ENCODE measurements at regions not wholly inside any gene's neighbourhood (a gene's known extent, or its start where the extent isn't known, plus 50 kb on each side); places are given as distances from the start of the nearest gene placed in this dataset.

GRCh38 chr4:111502626-111503025 is 642.6 kb upstream of the FAM241A start:
- no peaks in the 10 kb centered on the region for H3K4me1 Mint-ChIP-seq (ENCODE audit: unreplicated experiment)
- H3K36me3 Mint-ChIP-seq, result no peaks in the 10 kb centered on the region
- no peak for DNase-seq (ENCODE audit: extremely low spot score, unreplicated experiment)
- no peaks in the 10 kb centered on the region for H3K27me3 Mint-ChIP-seq
- H3K9me3 Mint-ChIP-seq, result no peaks in the 10 kb centered on the region
- H3K4me3 Mint-ChIP-seq, result no peak overlapping the region
- TF ChIP-seq CTCF (conservative IDR thresholded peaks at IDR 0.05), result no peak
- no peak overlapping the region for H3K27ac Mint-ChIP-seq

- Mint-ChIP-seq H3K27me3 (no peaks in the 10 kb centered on the region), H3K4me1 (ENCODE audit: unreplicated experiment) (no peaks in the 10 kb centered on the region), H3K27ac (no peak overlapping the region), H3K9me3 (no peaks in the 10 kb centered on the region), H3K36me3 (no peaks in the 10 kb centered on the region), H3K4me3 (no peak overlapping the region)
- TF ChIP-seq CTCF (conservative IDR thresholded peaks at IDR 0.05), result no peak
- no peak for DNase-seq (ENCODE audit: extremely low spot score, unreplicated experiment)
Observed at GRCh38 chr4:111506706-111507105, 638.5 kb upstream of the FAM241A start.

DNA sequence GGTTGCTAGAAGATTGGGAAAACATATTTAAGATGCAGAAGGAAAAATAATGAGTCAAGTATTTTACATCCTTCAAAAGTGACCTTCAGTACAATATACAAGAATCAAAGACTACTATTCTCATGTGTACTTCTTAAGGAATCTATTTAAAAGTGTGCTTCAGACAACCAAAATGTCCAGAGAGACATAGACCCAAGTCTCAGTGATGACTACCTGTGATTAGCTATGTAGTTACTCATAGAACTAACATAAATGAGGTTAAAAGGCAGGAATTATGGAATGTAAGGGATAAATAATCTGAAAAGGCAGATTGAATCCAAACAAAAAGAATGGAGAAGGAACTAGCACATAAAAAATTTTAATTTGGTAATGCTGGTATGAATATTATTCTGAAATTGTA is 634.7 kb upstream of the FAM241A start:
- Mint-ChIP-seq H3K4me1 (ENCODE audit: unreplicated experiment) (no peaks in the 10 kb centered on the region), H3K27ac (no peak overlapping the region), H3K4me3 (no peak overlapping the region), H3K9me3 (no peaks in the 10 kb centered on the region), H3K36me3 (no peaks in the 10 kb centered on the region), H3K27me3 (no peaks in the 10 kb centered on the region)
- DNase-seq (ENCODE audit: extremely low spot score, unreplicated experiment), result no peak
- TF ChIP-seq CTCF (conservative IDR thresholded peaks at IDR 0.05), result no peak

DNA sequence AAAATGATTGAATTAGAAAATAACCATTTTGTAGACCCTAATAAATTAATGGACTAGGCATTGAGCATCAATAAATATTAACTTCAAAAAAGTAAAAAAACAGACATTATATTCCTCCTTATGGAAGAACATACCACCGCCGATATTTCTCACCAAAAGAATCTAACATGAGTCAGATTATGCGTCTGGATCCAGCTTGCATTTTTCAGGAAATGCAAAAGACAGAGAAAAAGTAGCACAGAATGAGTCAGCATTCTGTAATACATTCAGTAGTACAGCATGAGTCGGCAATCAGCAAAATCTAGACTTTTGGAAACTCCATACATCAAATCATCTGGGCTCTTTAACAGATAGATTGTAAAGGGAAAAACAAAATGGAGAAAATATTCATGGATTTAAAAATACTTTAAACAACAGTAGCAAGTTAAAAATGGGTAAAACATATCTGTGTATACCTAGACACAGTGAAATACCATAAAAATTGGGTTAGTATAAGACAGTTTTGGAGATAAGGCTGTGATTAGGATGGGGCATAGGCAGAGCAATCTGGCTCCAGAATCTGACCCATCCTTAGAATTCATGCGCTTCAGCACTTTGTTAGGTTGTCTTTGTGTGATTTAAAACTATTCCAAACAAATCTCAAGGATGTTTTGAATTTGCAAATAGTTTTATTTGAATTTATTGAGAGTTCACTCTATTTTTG is 633.0 kb upstream of the FAM241A start:
- no peak for TF ChIP-seq CTCF (conservative IDR thresholded peaks at IDR 0.05)
- Mint-ChIP-seq H3K9me3 (no peaks in the 10 kb centered on the region), H3K27me3 (no peaks in the 10 kb centered on the region), H3K4me3 (no peak overlapping the region), H3K36me3 (no peaks in the 10 kb centered on the region), H3K27ac (no peak overlapping the region), H3K4me1 (ENCODE audit: unreplicated experiment) (no peaks in the 10 kb centered on the region)
- DNase-seq (ENCODE audit: extremely low spot score, unreplicated experiment), result no peak

- H3K27ac Mint-ChIP-seq, result no peak overlapping the region
- H3K9me3 Mint-ChIP-seq, result no peaks in the 10 kb centered on the region
- H3K36me3 Mint-ChIP-seq, result no peaks in the 10 kb centered on the region
- no peak overlapping the region for H3K4me3 Mint-ChIP-seq
- H3K27me3 Mint-ChIP-seq, result no peaks in the 10 kb centered on the region
- no peak for DNase-seq (ENCODE audit: extremely low spot score, unreplicated experiment)
- no peak for TF ChIP-seq CTCF (conservative IDR thresholded peaks at IDR 0.05)
- H3K4me1 Mint-ChIP-seq (ENCODE audit: unreplicated experiment), result no peaks in the 10 kb centered on the region
Observed at GRCh38 chr4:111519683-111520082, 625.6 kb upstream of the FAM241A start.

DNA sequence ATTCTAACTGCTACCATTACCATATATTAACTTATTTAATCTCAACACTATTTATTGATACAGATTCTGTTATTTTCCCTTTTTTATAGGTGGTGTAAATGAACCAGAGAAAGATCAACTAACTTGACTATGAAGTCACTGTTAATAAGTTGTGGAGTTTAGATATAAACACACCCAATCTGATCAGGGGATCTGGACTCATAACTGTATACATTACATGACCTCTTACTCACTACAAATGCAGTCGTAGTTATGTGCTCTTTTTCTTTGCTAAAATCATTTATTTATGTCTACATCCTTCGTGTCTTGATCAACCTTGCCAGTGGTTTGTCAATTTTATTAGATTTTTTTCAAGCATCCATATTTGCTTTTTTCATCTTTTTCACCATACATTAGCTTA is 614.8 kb upstream of the FAM241A start:
- no peak overlapping the region for H3K27ac Mint-ChIP-seq
- no peaks in the 10 kb centered on the region for H3K27me3 Mint-ChIP-seq
- H3K4me3 Mint-ChIP-seq, result no peak overlapping the region
- no peak for DNase-seq (ENCODE audit: extremely low spot score, unreplicated experiment)
- no peaks in the 10 kb centered on the region for H3K4me1 Mint-ChIP-seq (ENCODE audit: unreplicated experiment)
- no peaks in the 10 kb centered on the region for H3K36me3 Mint-ChIP-seq
- no peaks in the 10 kb centered on the region for H3K9me3 Mint-ChIP-seq
- no peak for TF ChIP-seq CTCF (conservative IDR thresholded peaks at IDR 0.05)

Data from type B pancreatic cell (in vitro differentiated cells).